ENCODE measurements at regions not wholly inside any gene's neighbourhood (a gene's known extent, or its start where the extent isn't known, plus 50 kb on each side); places are given as distances from the start of the nearest gene placed in this dataset.
A peak's percentile ranks its signal among the peaks of the same experiment; 100 is the strongest.

DNA sequence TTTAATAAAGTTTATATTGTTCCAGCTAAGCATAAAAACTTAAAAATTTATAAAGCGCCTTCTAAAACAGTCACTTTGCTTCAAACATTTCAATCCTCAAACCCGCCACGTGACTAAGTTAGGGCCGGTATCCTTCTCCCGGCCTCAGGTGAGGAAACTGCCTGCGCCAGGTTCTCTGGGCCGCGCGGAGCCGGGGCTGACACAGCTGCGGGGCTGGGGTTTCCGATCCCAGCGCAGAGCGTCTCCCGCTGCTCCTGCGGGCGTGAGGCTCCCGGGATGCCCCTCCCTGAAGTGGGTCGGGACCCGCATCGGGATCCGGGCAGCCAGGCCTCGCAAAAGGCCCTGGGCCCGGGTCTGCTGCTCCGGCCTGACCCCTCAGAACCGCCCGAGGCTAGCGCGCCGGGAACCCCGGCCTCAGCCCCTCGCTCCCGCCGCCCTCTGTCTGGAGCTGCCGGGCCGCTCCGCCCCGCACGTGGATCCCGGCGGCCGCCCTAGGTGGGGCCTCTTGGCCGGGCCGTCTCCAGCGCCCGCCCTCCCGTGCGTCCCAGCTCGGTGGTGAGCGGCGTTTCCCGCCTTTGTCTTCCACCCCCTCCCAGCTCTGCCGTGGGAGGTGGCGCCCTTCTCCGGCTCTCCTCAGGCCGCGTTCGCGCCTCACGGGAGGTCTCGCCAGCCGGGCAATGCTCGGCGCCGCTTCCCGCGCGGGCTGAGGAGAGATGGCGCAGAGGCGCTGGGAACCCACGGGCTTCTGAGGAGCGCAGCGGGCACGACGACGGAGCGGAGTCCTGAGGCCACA, 267.9 kb downstream of the DLL1 start:
- no peak for DNase-seq

DNA sequence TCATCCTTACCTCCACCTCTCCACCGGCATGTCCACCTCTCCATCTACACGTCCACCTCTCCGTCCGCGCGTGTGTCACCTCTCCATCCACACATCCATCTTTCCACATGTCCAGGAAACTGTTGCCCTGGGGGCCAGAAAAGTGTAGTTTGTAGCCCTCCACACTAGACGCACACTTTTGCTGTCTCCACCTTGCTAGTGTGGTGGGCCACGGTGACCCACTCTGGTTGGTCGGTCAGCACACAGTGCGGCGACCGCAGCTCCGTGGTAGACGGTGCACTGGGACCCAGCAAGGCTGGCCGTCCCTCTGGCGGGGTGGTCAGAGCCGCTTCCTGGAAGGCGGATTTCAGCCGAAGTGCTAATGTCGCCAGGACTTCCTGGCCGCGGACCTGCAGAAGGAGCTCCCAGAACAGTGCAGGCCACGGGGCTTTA, 268.6 kb downstream of the DLL1 start:
- DNase-seq: no peak

DNA sequence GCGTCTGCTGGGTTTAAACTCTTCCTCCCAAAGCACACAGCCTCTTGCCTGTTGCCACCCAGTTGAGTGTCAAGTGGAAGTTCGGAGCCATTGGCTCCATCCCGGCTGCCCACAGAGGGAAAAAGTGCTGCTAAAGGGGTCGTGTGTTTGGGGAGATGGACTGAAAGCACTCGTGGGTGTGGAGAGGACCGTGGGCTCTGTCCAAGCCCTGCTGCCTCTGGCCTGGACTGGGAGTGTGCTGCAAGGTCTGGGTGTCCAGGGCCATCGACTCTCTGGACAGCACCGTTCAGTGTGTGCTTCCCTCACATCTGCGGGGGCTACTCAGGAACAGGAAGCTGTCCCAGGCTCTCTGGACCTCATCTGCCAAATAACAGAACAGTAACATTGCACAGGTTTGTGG, 269.3 kb downstream of the DLL1 start:
- DNase-seq: no peak

DNA sequence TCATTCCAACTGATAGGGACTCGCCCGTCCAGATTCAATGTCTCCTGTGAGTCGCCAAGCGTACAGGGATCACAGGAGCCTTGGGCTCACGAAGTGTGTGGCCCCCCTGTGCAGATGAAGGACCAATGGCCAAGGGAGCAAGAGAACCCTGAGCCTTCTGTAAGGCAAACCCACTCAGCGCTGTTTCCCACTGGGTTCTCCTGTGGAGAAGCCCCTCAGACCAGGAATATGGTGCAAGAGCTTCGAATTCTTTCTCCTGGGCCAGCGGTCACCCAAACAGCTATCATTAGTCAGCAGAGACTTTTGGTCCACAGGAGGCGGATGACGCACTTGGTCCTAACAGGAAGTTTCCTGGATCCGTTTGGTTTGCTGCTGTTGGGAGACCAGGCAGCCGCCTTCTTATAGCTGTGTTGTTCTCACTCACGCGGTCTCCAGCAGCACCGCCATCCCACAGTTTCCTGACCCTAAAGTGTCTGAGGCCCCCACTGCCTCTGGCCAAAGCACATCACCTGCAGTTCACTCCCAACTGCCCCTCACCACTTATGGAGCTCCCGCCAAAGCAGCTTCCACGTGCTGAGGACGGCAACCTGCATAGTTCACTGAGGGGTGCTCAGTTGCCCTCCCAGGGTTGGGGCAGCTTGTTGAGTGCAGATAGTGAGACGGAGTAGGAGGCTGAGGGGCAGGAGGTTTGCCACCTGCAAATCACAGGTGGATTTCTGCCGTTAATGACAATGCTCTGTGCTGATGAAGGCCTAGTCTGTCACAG, 268.6 kb downstream of the ERMARD start:
- no peak for DNase-seq

DNA sequence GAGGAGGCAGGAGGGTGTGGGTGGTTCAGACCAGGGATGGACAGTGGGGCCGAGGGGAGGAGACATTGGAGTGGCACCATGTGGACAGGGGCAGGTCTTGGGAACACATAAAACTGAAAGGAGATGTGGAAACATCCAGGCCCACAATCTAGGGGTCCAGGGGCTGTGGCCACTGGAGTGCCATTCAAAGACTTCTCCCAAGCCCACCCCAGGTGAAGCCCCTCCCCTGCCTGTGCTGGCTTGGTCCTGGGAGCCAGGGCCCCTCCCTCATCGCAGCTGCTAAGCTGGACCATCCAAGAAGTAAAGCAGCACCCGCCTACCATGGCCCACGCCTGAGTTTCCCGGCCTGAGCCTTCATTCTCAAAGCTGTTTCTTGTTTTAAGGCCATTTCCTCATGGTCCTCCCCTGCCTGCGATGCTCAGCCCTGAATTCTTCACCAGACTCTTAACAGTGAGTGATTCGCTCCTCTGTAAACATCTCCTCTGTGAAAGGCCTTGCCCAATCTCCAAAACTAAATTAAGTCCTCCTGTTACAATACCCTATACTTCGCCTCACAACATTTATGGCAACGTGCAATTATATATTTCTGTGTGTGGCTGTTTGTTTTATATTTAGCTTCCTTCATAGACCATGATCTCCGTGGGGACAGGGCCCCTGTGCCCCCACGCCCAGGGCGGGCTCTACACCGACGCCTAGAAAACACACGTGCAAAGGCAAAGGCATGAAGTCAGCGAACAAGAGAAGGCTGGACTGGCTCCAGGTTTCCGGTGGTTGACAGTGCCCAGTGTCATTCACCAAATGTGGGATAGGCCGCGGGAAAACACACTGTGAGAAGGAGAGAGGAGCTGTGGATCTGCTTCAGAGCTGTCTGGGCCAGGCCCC, 267.8 kb downstream of the ERMARD start:
- no peak for DNase-seq

DNA sequence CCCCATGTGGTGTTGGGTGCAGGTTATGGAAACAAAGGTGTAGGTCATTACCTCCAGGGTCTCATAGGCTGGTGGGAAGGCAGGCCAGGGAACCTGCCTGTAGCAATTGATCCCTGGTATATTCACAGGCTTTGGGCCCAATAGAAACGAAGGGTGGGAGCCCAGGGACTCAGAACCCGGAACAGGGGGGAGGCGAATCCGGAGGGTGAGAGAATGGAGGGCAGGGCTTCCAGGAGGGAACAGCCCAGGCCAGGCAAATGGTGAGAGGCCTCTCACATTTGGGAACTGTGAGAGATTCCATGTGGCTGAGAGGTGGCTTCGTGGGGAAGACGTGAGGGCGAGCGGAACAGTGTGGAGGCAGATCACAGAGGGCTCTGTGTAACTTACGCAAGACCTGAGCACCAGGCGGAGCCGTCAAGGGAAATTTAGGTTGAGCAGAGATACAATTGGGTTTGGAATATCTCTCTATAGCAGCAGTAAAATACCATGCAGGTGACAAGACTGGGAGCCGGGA, 267.1 kb downstream of the ERMARD start:
- DNase-seq: no peak

DNA sequence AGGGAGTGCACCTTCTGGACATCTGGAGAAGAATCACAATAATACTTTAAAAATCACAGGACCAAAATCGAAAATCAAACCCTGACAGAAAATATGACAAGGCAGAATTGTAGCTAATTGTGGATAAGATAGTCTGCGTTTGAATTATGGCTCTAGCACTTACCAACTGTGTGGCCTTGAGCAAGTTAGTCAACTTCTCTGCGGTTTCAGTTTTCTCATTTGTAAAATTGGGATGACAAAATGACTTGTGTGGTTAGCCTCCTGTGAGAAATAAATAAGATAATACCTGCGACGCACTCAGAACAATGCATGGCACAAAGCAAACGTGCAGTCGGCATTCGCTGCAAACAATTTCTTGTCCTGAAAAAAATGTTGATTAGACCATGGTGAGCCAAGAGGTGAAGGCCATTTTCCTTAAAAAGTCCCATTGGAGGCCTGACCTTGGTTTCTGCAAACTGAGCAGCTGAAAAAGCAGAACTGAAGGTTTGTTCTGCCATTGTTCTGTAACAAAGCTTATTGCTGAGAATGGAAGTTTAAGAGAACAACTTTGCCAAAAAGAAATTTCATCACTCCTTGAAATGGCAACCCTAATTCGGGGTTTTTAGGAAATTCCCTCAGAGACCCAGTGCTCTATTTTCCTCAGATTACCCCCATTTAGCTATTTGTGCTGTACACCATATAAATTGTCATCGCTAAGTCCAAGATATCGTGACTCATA, 266.3 kb downstream of the ERMARD start:
- no peak for DNase-seq

DNA sequence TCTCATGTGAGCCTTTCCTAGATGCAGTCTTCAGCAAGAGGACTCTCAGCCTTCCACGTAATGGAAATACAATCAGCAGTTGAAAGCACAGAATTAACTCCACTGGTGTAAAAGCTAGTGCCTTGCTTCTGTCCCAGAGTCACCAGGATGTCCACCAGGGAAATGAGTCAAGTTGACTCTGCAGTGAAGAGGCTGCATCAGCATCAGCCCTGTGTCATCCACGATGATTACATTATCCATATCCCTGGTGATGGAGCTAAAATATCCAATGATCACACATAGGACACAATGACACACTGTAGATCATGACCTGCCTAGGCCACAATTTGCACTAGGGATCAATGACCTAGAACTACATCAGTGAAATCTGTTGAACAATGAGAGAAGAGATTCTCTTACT, 262.4 kb downstream of the ERMARD start:
- no peak for DNase-seq

DNA sequence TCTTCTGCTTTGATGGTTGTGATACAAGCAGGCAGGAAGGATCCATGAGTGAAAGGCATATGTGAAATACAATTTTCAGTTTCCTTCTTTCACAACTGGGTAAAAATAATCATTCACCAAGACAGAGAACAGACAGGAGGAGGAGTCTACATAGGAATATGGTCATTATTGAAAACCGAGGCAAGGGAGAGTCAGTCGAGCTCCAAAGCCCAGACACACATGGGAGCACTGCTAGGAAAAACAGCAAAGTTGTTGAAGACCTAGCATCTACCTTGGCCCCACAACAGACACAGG, 260.6 kb downstream of the ERMARD start:
- DNase-seq: no peak

DNA sequence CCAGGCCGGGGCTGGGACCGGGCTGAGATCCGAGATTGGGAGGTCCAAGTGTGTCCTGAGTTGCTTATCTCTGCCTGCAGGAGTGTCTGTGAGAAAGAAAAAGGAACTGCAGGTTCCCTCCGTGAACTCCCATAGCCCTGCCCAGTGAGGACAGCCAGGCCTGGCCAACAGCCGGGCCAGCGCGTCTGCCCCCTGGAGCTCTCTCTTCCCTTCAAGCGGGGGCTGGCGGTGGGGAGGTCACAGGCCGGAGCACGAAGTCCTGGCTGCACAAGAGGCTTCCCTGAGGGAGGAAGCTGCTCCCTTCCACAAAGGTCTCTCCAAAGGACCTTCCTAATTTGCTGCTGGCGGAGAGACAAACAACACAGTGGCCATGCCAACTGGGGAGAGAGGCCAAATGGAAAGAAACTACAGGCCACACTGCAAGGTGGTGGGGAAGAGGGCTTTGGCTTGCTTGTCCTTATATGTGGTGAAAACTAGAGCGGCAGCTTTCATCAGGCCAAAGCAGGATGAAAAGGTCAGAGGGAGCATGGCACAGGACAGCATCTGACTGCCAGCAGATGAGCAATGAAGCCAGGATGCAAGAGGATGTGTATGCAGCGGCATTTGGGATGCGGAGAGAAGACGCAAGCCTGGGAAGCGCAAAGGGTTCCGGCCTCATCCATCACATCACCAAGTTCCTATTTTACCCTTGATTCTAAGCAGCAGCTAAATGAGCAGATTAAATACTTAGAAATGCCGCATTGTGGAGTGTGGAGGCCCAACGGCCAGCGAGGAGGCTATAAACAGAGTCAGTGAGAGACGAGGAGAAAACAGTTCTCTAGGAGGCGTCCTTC, 260.0 kb downstream of the ERMARD start:
- DNase-seq: peak in 12 of 56 donors; percentile 9 to 48 (median 26)

DNA sequence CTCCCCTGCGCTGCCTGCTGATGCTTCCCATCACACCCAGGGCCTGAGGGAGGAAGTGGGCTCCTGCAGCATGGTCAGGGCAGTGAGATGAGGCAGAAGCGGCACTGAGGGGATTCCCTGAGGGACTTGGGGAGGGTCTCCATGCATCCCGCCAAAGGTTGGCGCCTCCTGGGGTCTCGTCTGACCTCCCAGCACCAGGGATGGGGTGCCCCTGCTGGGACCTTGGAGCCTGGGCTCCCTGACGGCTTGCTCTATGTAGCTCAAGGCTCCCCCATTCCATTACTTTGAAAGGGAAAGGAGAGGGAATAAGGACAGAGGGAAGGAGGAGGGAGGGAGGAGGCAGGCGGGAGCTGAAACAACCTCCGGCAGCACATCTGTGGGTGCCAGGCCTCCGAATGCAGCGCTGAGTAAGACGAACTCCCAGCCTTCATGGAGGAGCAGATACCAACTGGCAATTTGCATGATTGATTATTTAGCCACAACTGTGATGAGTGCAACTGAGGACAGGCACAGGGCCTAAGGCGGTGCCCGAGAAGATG, 259.3 kb downstream of the ERMARD start:
- DNase-seq: no peak

DNA sequence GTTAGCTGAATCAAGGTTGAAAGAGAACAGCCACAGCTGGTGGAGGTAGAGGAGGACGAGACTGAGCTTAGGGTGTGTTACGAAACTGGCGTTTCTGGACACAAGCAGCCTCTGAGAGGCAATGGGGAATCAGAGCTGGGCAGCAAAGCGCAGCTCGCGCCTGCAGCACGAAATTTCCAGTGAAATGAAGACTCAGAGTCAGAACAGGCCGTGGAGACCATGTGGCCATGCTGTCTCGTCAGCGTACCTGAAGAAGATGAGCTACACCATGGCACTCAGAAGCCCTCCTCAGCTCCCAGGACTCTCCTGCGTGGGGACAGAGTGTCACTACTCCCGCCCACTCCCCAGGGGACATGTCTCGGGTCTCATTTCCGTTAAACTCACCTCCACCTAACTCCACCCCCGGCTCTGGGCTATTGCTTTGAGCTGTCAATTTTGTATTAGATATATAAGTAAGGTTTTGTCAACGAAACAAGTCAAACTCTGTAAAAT, 256.9 kb downstream of the ERMARD start:
- DNase-seq: no peak

DNA sequence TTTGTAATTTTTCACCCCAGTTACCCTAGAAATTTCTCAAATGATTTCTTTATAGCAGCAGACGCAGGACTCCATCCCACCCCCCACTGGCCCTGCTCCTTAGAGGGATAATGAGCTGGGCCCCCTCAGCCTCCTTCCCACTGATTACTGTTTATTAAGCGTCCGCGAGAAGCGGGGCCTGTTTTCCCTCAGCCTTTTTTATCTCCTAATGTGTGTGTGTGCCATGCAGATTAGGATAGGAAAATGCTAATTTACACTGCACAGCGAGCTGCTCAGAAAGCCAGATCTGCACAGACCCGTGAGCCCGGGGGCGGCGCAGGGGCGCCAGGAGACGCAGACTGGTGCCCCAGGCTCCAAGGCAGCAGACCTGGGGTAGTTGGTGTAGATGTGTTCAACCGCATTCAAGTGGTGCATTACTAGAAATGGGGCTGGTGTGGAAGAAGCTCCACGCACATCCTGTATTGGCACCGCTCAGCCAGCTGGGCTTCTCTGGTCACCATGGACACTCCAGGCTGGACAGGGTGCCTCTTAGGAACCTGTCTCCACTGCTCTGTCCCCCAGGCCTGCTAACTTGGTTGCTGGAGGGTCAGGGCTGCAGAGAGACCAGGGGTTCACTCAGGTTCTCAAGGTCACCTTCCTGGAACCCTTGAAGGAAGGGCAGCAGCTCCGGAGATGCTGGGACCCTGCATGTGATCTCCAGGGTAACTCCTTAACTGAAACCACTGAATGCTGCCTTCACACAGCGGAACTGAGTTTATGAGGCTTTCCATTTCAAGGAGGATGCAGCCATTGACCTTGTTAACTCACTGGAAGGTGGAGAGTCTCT, 256.3 kb downstream of the ERMARD start:
- DNase-seq: no peak

DNA sequence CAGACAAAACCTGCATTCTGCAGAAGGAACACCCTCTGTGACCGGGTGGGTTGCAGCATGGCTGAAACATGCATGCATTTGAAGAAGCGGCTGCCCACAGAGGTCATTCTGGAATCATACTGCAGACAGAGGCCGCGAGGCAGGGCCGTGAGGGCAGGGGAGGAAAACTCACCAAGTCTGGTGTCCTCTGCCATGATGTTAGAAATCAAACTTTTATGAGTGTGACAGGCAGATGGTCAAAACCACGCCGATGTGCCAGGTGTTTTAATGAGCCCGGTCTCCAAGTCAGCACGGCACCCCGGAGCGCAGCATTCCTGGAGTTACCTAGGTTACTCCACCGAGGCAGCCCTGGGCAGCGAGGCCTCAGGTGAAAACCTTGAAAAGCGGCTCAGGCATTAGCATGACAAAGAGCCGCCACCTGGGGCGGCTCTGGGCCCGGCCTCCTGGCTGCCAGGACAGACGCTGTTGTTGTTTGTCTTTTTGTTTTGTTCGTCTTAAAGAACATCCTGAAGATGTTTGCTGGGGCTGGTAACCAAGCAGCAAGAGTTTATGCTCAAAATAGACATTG, 255.6 kb downstream of the ERMARD start:
- no peak for DNase-seq

DNA sequence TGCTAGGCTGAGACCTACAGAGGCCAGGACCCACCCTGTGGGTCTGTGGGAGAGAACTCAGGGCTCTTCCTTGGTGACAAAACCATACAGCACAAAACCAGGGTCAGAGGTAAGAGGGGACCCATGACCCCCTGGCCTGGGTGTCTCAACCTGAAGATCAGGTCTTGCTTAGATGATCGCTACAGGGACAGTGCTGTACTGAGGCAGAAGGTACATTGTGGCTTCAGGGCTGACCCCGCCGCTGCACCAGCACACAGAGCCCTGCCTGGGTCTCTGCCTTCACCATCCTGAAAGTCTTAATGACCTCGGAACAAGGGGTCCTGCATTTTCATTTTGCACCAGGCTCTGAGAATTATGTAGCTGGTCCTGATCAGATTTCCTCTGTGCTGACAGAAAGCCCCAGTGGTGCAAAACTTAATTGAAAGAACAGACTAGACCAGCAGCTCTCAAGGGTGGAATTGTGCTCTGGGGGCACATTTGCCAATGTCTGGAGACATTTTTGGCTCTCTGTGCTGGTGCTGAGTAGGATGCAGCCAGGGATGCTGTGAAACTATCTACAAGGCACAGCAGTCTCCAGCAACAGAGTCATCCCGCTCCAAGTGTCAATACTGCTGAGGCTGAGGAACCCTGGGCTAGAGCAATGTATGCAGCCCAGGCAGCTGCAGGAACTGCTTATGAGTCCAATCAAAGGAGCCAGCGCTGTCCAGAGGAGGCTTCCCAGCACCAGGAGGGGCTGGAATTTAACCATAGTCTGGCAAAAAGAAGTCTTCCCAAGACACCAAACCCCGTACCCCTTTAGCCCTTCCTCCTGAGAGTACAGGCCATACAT, 254.9 kb downstream of the ERMARD start:
- no peak for DNase-seq

DNA sequence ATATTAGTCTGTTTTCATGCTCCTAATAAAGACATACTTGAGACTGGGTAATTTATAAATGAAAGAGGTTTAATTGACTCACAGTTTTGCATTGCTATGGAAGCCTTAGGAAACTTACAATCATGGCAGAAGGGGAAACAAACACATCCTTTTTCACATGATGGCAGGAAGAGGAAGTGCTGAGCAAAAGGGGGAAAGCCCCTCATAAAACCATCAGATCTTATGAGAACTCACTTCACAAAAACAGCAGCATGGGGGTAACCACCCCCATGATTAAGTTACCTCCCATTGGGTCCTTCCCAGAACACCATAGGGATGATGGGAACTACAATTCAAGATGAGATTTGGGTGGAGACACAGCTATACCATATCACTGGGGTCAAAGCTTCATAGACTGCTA, 254.2 kb downstream of the ERMARD start:
- DNase-seq: no peak

DNA sequence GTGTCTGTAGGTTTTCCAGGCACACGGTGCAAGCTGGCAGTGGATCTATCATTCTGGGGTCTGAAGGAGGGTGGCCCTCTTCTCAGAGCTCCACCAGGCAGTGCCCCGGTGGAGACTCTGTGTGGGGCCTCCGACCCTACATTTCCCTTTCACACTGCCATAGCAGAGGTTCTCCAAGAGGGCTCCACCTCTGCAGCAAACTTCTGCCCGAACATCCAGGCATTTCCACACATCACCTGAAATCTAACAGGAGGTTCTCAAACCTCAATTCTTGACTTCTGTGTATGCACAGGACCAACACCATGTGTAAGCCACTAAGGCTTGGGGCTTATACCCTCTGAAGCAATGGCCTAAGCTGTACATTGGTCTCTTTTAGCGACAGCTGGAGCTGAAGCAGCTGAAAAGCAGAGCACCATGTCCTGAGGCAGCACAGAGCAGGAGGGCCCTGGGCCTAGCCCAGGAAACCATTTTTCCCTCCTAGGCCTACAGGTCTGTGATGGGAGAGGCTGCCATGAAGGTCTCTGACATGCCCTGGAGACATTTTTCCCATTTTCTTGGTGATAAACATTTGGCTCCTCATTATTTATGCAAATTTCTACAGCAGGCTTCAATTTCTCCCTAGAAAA, 253.3 kb downstream of the ERMARD start:
- DNase-seq: no peak
